CD4-positive, CD25-positive, alpha-beta regulatory T cell (primary cell): ENCODE measurements at regions not wholly inside any gene's neighbourhood (a gene's known extent, or its start where the extent isn't known, plus 50 kb on each side); places are given as distances from the start of the nearest gene placed in this dataset.

ENCODE experiments used
- ATAC-seq, 2 donors: fragments of 150-1000 bp; cut with Tn5 transposase; one replicate each; pipeline ENCODE4 v1.10.0; 2021; ENCODE audit warnings: low read depth in 2 of 2, moderate number of reproducible peaks in 2 of 2, moderate library complexity in 1 of 2
- DNase-seq, 3 donors: peaks; one replicate each; pipeline versions ENCODE4 v3.0.0 to v3.0.0-alpha.2; 2012 to 2022; ENCODE audit warnings: mixed read lengths in 1 of 3
- H3K27ac ChIP-seq: one replicate; pipeline ENCODE4 v1.7.0; 2013; ENCODE audit warnings: mild to moderate bottlenecking, low read length; ENCODE audit not compliant: insufficient read depth, poor library complexity, severe bottlenecking
- H3K27me3 ChIP-seq: one replicate; pipeline ENCODE4 v1.7.0; 2013; ENCODE audit warnings: low read length; ENCODE audit not compliant: control insufficient read depth, insufficient read depth
- H3K36me3 ChIP-seq: one replicate; pipeline ENCODE4 v1.7.0; 2013; ENCODE audit warnings: mild to moderate bottlenecking, low read length, moderate library complexity; ENCODE audit not compliant: control insufficient read depth, insufficient read depth
- H3K4me1 ChIP-seq: 2 replicates; pipeline ENCODE4 v1.7.0; 2013; ENCODE audit warnings: mild to moderate bottlenecking, low read length; ENCODE audit not compliant: insufficient read depth, control insufficient read depth, poor library complexity, severe bottlenecking
- H3K4me3 ChIP-seq: one replicate; pipeline ENCODE4 v1.7.0; 2013; ENCODE audit warnings: low read depth, mild to moderate bottlenecking, low read length, moderate library complexity
- H3K9me3 ChIP-seq, 2 experiments: 1 replicate in 1 of 2; 2 replicates in 1 of 2; pipeline ENCODE4 v1.7.0; 2013; ENCODE audit warnings: low read length in 2 of 2, mild to moderate bottlenecking in 1 of 2, moderate library complexity in 1 of 2; ENCODE audit not compliant: control insufficient read depth in 2 of 2
- H3K27ac Mint-ChIP-seq, 3 donors: one replicate each; pipeline ENCODE4 v1.8.0; 2020 to 2022; ENCODE audit warnings: mild to moderate bottlenecking in 3 of 3, mixed read lengths in 3 of 3, moderate library complexity in 2 of 3
- H3K27me3 Mint-ChIP-seq: one replicate; pipeline ENCODE4 v1.8.0; 2022; ENCODE audit warnings: mild to moderate bottlenecking, mixed read lengths
- H3K36me3 Mint-ChIP-seq: one replicate; pipeline ENCODE4 v1.8.0; 2020; ENCODE audit warnings: mixed read lengths
- H3K4me1 Mint-ChIP-seq, 4 donors: one replicate each; pipeline ENCODE4 v1.8.0; 2020 to 2022; ENCODE audit warnings: mixed read lengths in 4 of 4, mild to moderate bottlenecking in 1 of 4
- H3K4me3 Mint-ChIP-seq, 4 donors: one replicate each; pipeline ENCODE4 v1.8.0; 2020 to 2022; ENCODE audit warnings: mild to moderate bottlenecking in 4 of 4, mixed read lengths in 4 of 4, moderate library complexity in 3 of 4
- H3K9me3 Mint-ChIP-seq, 7 donors: one replicate each; pipeline ENCODE4 v1.8.0; 2020 to 2022; ENCODE audit warnings: mixed read lengths in 7 of 7, mild to moderate bottlenecking in 3 of 7, moderate library complexity in 2 of 7

DNA sequence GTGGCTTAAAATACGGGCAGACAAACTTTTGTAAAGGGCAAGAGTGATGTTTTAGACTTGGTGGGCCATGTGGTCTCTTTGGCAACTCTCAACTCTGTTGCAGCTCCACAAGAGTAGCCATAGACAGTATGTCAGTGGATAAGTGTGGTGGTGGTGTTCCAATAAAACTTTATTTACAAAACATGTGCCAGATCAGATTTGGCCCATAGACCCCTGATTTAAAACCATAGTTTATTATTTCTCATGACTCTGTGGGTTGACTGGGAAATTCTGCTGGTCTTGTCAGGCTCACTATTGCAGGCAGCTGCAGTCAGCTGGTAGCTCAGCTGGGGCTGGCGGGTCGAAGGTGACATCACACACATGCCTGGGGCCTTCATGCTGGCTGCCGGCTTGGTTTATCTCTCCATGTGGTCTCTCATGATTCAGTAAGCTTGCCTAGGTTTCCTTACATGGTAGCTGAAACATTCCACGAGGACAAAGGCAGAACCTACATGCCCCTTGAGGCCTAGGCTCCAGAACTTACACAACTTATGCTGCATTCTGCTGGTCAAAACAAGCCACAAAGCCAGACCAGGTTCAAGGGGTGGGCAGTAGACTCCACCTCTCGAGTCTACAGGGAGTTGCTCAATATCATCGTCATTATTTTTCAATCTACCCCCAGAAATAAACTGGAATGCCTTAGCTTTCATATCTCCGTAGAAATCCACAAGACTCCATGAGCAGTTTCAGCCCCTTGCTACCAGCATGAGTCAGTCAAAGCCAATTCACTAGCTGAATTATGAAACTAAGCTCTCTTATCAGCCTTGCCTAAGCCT, 245.7 kb downstream of the WDR11 start:
- Histone ChIP-seq H3K4me3 (no peak overlapping the region), H3K36me3 (no peaks in the 10 kb centered on the region), H3K27ac (no peak overlapping the region), H3K9me3 (no peaks in the 10 kb centered on the region), H3K27me3 (no peaks in the 10 kb centered on the region), H3K4me1 (no peaks in the 10 kb centered on the region)
- H3K36me3 Mint-ChIP-seq = no peaks in the 10 kb centered on the region
- ATAC-seq (no peak), DNase-seq (no peak)
- H3K9me3 Mint-ChIP-seq = peaks cover 0 to 1% (median 0%) of the 10 kb centered on the region in 7 donors
- H3K4me1 Mint-ChIP-seq = no peaks in the 10 kb centered on the region
- no peak overlapping the region for H3K4me3 Mint-ChIP-seq
- H3K27me3 Mint-ChIP-seq = no peaks in the 10 kb centered on the region
- H3K27ac Mint-ChIP-seq = no peak overlapping the region

DNA sequence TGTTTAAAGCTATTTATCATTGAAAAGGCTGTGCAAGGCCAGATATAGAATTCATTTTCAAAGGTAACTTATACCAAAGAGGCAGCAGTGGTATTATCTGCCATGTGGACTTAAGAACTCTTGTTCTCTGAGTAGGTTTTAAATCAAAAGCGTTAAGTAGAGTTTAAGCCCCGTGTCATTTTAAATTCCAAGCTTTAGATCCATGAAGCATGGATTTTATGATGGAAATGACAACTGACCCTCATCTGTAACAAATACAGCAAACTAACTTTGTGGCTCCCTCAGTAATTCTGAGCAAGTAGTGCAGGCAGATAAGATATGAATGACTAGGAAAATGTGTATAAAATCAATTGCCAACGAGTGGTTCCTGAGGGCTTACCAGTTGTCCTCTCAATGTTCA, 247.0 kb downstream of the WDR11 start:
- H3K9me3 ChIP-seq = no peaks in the 10 kb centered on the region
- H3K27me3 ChIP-seq = no peaks in the 10 kb centered on the region
- no peaks in the 10 kb centered on the region for H3K27me3 Mint-ChIP-seq
- H3K4me1 Mint-ChIP-seq = no peaks in the 10 kb centered on the region
- ATAC-seq (no peak), DNase-seq (no peak)
- H3K4me3 Mint-ChIP-seq = no peak overlapping the region
- peaks cover 0 to 2% (median 0%) of the 10 kb centered on the region in 7 donors for H3K9me3 Mint-ChIP-seq
- H3K27ac Mint-ChIP-seq = no peak overlapping the region
- no peaks in the 10 kb centered on the region for H3K4me1 ChIP-seq
- H3K36me3 Mint-ChIP-seq = no peaks in the 10 kb centered on the region
- H3K4me3 ChIP-seq = no peak overlapping the region
- H3K36me3 ChIP-seq = no peaks in the 10 kb centered on the region
- H3K27ac ChIP-seq = no peak overlapping the region

DNA sequence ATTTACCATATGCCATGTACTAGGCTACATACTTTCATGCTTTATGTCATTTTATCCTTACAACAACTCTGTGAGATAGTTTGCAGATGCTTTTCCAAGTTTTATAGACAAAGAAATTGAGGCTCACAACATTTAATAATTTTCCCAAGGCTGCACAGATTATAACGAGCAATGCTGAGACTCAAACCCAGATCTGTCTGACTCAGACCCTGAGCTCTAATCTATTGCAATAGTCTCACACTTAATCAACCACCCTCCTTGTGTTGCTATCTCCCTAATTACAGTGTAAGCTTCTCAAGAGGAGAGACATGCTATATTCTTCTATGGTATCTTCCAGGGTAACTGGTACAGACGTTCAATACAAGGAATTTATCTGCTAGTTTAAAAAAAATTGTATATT, 247.6 kb downstream of the WDR11 start:
- H3K4me1 Mint-ChIP-seq = no peaks in the 10 kb centered on the region
- H3K9me3 ChIP-seq = no peaks in the 10 kb centered on the region
- no peak overlapping the region for H3K4me3 ChIP-seq
- H3K27me3 ChIP-seq = no peaks in the 10 kb centered on the region
- peaks cover 0 to 2% (median 0%) of the 10 kb centered on the region in 7 donors for H3K9me3 Mint-ChIP-seq
- H3K27ac Mint-ChIP-seq = no peak overlapping the region
- no peaks in the 10 kb centered on the region for H3K27me3 Mint-ChIP-seq
- H3K27ac ChIP-seq = no peak overlapping the region
- no peaks in the 10 kb centered on the region for H3K4me1 ChIP-seq
- H3K4me3 Mint-ChIP-seq = no peak overlapping the region
- DNase-seq (no peak), ATAC-seq (no peak)
- H3K36me3 ChIP-seq = no peaks in the 10 kb centered on the region
- no peaks in the 10 kb centered on the region for H3K36me3 Mint-ChIP-seq

DNA sequence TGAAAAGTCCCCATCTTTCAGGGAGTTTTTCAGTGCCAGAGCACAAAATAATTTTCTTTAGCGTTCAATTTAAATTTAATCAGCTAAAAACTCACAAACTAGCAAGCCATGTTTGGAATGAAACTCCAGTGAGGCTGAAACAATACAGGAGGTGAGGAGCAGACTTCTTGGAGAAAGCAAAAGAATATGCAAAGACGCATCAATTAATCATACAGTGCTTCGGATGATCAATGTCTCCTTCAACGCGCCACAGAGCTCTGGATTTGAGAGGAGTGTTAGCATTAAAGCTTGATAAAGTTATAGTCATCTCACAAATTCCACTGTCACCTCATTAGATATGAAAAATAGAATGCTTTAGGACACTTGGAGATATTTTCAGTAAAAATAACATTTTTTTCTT, 248.0 kb downstream of the WDR11 start:
- ATAC-seq (no peak), DNase-seq (no peak)
- H3K27me3 Mint-ChIP-seq = no peaks in the 10 kb centered on the region
- no peaks in the 10 kb centered on the region for H3K9me3 ChIP-seq
- H3K36me3 ChIP-seq = no peaks in the 10 kb centered on the region
- no peaks in the 10 kb centered on the region for H3K36me3 Mint-ChIP-seq
- H3K4me1 ChIP-seq = no peaks in the 10 kb centered on the region
- no peaks in the 10 kb centered on the region for H3K27me3 ChIP-seq
- H3K9me3 Mint-ChIP-seq = peaks cover 0 to 2% (median 0%) of the 10 kb centered on the region in 7 donors
- no peak overlapping the region for H3K27ac ChIP-seq
- no peak overlapping the region for H3K4me3 ChIP-seq
- H3K27ac Mint-ChIP-seq = no peak overlapping the region
- no peaks in the 10 kb centered on the region for H3K4me1 Mint-ChIP-seq
- H3K4me3 Mint-ChIP-seq = peak overlapping the region in 1 of 4 donors; percentile 1

DNA sequence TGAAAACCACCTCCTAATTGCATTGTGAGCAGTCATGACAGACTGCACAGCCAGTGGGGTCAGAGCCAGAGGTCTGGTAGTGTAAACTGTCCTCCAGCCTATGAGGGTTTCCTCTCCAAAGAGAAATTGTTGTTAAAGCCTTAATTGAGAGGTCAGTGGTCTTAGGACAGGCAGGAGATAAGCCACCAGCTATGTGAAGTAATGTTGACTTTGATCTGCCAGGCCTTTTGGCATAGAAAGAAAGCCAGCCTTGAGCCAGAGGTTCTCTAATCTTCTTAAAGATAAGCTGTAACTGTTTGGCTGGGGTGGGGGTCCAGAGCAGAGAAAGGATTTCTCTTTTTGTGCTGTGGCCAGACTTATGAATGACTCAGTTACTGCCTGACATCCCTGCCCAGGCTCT, 248.4 kb downstream of the WDR11 start:
- H3K27ac ChIP-seq = no peak overlapping the region
- peak overlapping the region in 1 of 4 donors; percentile 1 for H3K4me3 Mint-ChIP-seq
- H3K36me3 Mint-ChIP-seq = no peaks in the 10 kb centered on the region
- H3K36me3 ChIP-seq = no peaks in the 10 kb centered on the region
- H3K27me3 ChIP-seq = no peaks in the 10 kb centered on the region
- no peaks in the 10 kb centered on the region for H3K27me3 Mint-ChIP-seq
- H3K4me3 ChIP-seq = no peak overlapping the region
- no peak overlapping the region for H3K27ac Mint-ChIP-seq
- ATAC-seq (no peak), DNase-seq (no peak)
- H3K9me3 Mint-ChIP-seq = peaks cover 0 to 2% (median 0%) of the 10 kb centered on the region in 7 donors
- no peaks in the 10 kb centered on the region for H3K4me1 Mint-ChIP-seq
- H3K4me1 ChIP-seq = no peaks in the 10 kb centered on the region
- no peaks in the 10 kb centered on the region for H3K9me3 ChIP-seq

DNA sequence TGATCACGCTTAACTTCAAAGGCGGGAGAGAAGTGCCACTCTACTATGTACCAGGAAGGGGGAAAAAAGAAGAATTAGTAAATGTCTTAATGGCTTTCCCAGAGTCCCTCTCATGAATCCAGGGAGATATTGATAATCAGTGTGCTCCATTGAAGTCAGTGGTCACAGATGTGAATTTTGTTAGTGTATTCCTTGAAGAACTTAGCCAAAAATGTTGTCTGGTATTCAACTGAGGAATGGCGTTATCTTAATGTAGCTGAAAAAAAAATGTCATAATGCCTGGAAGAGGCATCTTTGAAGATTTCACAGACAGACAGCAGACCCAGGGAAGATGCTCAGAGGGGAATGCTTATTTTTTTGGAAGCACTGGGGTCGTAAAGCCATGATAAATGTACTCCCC, 250.4 kb downstream of the WDR11 start:
- no peaks in the 10 kb centered on the region for H3K36me3 Mint-ChIP-seq
- no peak overlapping the region for H3K4me3 Mint-ChIP-seq
- H3K9me3 Mint-ChIP-seq = peaks cover 0 to 2% (median 0%) of the 10 kb centered on the region in 7 donors
- no peak for DNase-seq
- H3K27ac ChIP-seq = no peak overlapping the region
- H3K27ac Mint-ChIP-seq = no peak overlapping the region
- no peaks in the 10 kb centered on the region for H3K27me3 Mint-ChIP-seq
- no peak for ATAC-seq
- no peaks in the 10 kb centered on the region for H3K4me1 Mint-ChIP-seq
- no peaks in the 10 kb centered on the region for H3K27me3 ChIP-seq
- no peak overlapping the region for H3K4me3 ChIP-seq
- no peaks in the 10 kb centered on the region for H3K4me1 ChIP-seq
- no peaks in the 10 kb centered on the region for H3K9me3 ChIP-seq
- no peaks in the 10 kb centered on the region for H3K36me3 ChIP-seq

DNA sequence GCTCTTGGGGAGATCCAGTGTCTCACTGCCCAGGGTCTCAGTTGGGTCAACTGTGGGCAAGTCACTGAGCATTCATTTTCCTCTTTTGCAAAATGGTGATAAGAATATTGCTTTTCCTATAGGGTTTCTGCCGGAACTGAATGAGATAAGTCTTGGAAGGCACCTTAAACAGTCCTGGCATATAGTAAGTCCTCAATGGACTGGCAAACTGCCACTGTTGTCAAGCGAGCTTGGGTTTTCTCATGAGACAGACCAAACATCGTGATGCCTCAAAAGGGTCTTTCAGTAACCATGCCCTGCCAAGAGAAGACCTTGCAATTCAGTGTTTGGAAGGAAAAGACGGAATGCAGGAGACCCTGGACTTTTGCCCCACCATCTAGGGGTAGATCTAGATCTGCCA, 251.5 kb downstream of the WDR11 start:
- no peaks in the 10 kb centered on the region for H3K4me1 ChIP-seq
- H3K36me3 Mint-ChIP-seq = no peaks in the 10 kb centered on the region
- no peak overlapping the region for H3K27ac Mint-ChIP-seq
- no peak for DNase-seq
- H3K4me3 ChIP-seq = no peak overlapping the region
- H3K27me3 ChIP-seq = no peaks in the 10 kb centered on the region
- no peaks in the 10 kb centered on the region for H3K36me3 ChIP-seq
- no peaks in the 10 kb centered on the region for H3K27me3 Mint-ChIP-seq
- no peak overlapping the region for H3K4me3 Mint-ChIP-seq
- H3K9me3 ChIP-seq = no peaks in the 10 kb centered on the region
- H3K9me3 Mint-ChIP-seq = peaks cover 0 to 2% (median 0%) of the 10 kb centered on the region in 7 donors
- no peak overlapping the region for H3K27ac ChIP-seq
- H3K4me1 Mint-ChIP-seq = no peaks in the 10 kb centered on the region
- no peak for ATAC-seq

DNA sequence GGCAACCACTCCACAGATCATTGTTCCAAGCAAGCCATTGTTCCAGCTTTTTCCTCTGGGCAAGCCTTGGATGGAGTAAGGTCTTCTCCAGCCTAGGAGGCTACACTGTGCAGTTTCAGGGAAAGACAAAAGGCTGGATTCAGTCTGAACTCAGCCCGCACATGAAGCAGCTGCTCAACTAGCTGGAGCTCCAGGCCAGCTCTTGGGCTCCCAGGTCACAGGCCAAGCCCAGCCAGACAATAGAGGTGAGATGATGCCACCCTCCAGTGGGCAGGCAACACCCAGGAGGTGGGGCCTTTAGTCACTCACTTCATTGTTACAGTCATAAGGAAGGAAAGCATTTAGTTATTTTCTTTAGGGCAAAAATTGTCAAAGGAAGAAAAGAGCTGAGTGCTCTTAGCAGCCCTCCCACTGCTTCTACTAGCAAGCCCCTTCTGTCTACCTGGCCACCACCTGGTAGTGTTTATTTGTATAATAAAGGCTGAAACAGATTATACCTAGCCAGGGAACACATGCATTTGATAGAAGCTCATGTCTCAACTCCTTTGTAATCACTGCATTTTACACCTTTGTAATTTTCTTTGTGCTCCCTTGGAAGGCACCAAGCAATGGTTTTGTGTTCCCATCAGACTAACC, 253.4 kb downstream of the WDR11 start:
- no peak for ATAC-seq
- no peaks in the 10 kb centered on the region for H3K36me3 ChIP-seq

More for the DNA sequence above, 253.4 kb downstream of the WDR11 start:
- Mint-ChIP-seq H3K27ac (no peak overlapping the region), H3K36me3 (no peaks in the 10 kb centered on the region), H3K4me1 (no peaks in the 10 kb centered on the region), H3K27me3 (no peaks in the 10 kb centered on the region), H3K4me3 (no peak overlapping the region), H3K9me3 (peaks cover 0 to 2% (median 0%) of the 10 kb centered on the region in 7 donors)
- no peaks in the 10 kb centered on the region for H3K9me3 ChIP-seq
- DNase-seq = no peak
- H3K4me3 ChIP-seq = no peak overlapping the region
- no peaks in the 10 kb centered on the region for H3K4me1 ChIP-seq
- no peak overlapping the region for H3K27ac ChIP-seq
- no peaks in the 10 kb centered on the region for H3K27me3 ChIP-seq
